H1 (cell line): ENCODE measurements at regions not wholly inside any gene's neighbourhood (a gene's known extent, or its start where the extent isn't known, plus 50 kb on each side); places are given as distances from the start of the nearest gene placed in this dataset.

Experiments used
- FOSL1 ChIP-seq: IDR thresholded peaks from 2 replicates; pipeline ENCODE4 v1.6.1; 2011; ENCODE audit warnings: mild to moderate bottlenecking, low read depth, low read length, moderate library complexity; ENCODE audit not compliant: insufficient read depth
- TF ChIP-seq, protein P1 (sequence below): IDR thresholded peaks from 2 replicates; pipeline ENCODE4 v1.6.1; 2011; ENCODE audit warnings: low read depth, mild to moderate bottlenecking, low read length; ENCODE audit not compliant: insufficient read depth

DNA sequence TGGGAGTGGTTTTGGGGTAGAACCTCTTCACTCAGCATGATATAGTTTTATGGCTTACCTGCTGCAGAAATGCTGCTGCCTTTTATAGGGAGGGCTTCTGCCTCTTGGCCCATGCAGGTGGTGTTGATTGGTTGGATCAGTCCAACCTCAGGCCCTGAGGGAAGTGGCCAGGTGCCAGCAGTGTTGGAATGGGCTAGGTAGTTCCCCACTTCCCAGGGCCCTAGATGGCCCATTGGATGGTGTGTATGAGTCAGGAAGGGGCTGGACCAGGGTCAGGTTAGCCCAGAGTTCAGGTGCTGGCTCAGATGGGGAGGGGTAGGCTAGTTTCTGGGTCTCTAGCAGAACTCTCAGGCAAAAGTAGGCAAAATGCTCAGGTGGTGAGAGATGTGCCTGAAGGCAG lies 455.5 kb downstream of the CCSER2 start (continued):
- TF ChIP-seq, protein P1, sequence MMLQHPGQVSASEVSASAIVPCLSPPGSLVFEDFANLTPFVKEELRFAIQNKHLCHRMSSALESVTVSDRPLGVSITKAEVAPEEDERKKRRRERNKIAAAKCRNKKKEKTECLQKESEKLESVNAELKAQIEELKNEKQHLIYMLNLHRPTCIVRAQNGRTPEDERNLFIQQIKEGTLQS, result no peak
- TF ChIP-seq FOSL1, result no peak
